ENCODE measurements at regions not wholly inside any gene's neighbourhood (a gene's known extent, or its start where the extent isn't known, plus 50 kb on each side); places are given as distances from the start of the nearest gene placed in this dataset.

DNA sequence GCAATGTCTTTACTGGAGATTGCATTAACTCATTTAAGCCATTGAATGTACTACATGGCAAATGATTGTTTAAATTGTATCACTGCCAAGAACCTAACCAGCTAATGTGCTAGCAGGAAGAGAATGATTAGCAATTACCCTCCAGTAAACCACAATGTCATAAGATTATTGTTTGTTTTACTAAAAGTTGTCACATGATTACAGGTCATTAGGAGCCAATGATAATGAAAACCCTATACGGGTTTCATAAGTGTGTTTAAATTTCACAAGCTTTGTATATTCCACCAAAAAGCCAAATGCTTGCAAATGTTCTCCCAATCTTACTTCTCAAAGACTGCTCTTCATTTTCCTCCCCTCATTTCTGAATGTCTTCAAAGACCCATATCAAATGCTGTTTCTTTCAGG lies 76.5 kb upstream of the PPP1R3C start:
- no peak; the same call in 1 of the 2 replicates for TF ChIP-seq POLR2AphosphoS5 (IDR thresholded peaks at IDR 0.05; ENCODE audit: low read depth, low read length)
- no peak for TF ChIP-seq SIN3A (IDR thresholded peaks at IDR 0.05; ENCODE audit: borderline replicate concordance, insufficient read depth, low read length)
- no peak for TF ChIP-seq TAF1 (IDR thresholded peaks at IDR 0.05; ENCODE audit: borderline replicate concordance, insufficient read depth, low read length)
- TF ChIP-seq, protein P1, sequence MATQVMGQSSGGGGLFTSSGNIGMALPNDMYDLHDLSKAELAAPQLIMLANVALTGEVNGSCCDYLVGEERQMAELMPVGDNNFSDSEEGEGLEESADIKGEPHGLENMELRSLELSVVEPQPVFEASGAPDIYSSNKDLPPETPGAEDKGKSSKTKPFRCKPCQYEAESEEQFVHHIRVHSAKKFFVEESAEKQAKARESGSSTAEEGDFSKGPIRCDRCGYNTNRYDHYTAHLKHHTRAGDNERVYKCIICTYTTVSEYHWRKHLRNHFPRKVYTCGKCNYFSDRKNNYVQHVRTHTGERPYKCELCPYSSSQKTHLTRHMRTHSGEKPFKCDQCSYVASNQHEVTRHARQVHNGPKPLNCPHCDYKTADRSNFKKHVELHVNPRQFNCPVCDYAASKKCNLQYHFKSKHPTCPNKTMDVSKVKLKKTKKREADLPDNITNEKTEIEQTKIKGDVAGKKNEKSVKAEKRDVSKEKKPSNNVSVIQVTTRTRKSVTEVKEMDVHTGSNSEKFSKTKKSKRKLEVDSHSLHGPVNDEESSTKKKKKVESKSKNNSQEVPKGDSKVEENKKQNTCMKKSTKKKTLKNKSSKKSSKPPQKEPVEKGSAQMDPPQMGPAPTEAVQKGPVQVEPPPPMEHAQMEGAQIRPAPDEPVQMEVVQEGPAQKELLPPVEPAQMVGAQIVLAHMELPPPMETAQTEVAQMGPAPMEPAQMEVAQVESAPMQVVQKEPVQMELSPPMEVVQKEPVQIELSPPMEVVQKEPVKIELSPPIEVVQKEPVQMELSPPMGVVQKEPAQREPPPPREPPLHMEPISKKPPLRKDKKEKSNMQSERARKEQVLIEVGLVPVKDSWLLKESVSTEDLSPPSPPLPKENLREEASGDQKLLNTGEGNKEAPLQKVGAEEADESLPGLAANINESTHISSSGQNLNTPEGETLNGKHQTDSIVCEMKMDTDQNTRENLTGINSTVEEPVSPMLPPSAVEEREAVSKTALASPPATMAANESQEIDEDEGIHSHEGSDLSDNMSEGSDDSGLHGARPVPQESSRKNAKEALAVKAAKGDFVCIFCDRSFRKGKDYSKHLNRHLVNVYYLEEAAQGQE (IDR thresholded peaks at IDR 0.05; ENCODE audit: insufficient read depth in 1 of 2, low read depth in 2 of 2, low read length in 2 of 2): no peak

All from PFSK-1 (cell line).